NK-92 (cell line): ENCODE measurements at regions not wholly inside any gene's neighbourhood (a gene's known extent, or its start where the extent isn't known, plus 50 kb on each side); places are given as distances from the start of the nearest gene placed in this dataset.

Source experiments
- DNase-seq: peaks from one replicate; lab custom pipeline; 2025; ENCODE audit not compliant: unreplicated experiment; lab: John Stamatoyannopoulos, UW

- no peak for DNase-seq
Measured at GRCh38 chr14:98292191-98292590, 979.8 kb downstream of the BCL11B start.

GRCh38 chr14:98293576-98293975 lies 978.4 kb downstream of the BCL11B start:
- DNase-seq: no peak

GRCh38 chr14:98296895-98297294 lies 975.1 kb downstream of the BCL11B start:
- no peak for DNase-seq

- no peak for DNase-seq
Measured at GRCh38 chr14:98297567-98297966, 974.4 kb downstream of the BCL11B start.

- DNase-seq: no peak
Measured at GRCh38 chr14:98298481-98299244, 973.3 kb downstream of the BCL11B start.

GRCh38 chr14:98301681-98302080 lies 970.3 kb downstream of the BCL11B start:
- no peak for DNase-seq

- no peak for DNase-seq
Measured at GRCh38 chr14:98304574-98304973, 967.4 kb downstream of the BCL11B start.

- DNase-seq: no peak
Measured at GRCh38 chr14:98309591-98309990, 962.4 kb downstream of the BCL11B start.

GRCh38 chr14:98312006-98312405 lies 960.0 kb downstream of the BCL11B start:
- no peak for DNase-seq

GRCh38 chr14:98321841-98322240 lies 950.2 kb downstream of the BCL11B start:
- DNase-seq: no peak

- no peak for DNase-seq
Measured at GRCh38 chr14:98323836-98324235, 948.2 kb downstream of the BCL11B start.

GRCh38 chr14:98325761-98326160 lies 946.2 kb downstream of the BCL11B start:
- DNase-seq: no peak

- DNase-seq: no peak
Measured at GRCh38 chr14:98328496-98328895, 943.5 kb downstream of the BCL11B start.

- no peak for DNase-seq
Measured at GRCh38 chr14:98334186-98334585, 937.8 kb downstream of the BCL11B start.

- DNase-seq: no peak
Measured at GRCh38 chr14:98341211-98341610, 930.8 kb downstream of the BCL11B start.

- no peak for DNase-seq
Measured at GRCh38 chr14:98345161-98345560, 926.8 kb downstream of the BCL11B start.

- no peak for DNase-seq
Measured at GRCh38 chr14:98347686-98348085, 924.3 kb downstream of the BCL11B start.

- DNase-seq: no peak
Measured at GRCh38 chr14:98348505-98348904, 923.5 kb downstream of the BCL11B start.

- no peak for DNase-seq
Measured at GRCh38 chr14:98350213-98350612, 921.8 kb downstream of the BCL11B start.

GRCh38 chr14:98364961-98365360 lies 907.0 kb downstream of the BCL11B start:
- DNase-seq: no peak

- no peak for DNase-seq
Measured at GRCh38 chr14:98366429-98366828, 905.6 kb downstream of the BCL11B start.

GRCh38 chr14:98368221-98368620 lies 903.8 kb downstream of the BCL11B start:
- DNase-seq: no peak

GRCh38 chr14:98368916-98369315 lies 903.1 kb downstream of the BCL11B start:
- DNase-seq: no peak
